GM18511 (cell line): ENCODE measurements at regions not wholly inside any gene's neighbourhood (a gene's known extent, or its start where the extent isn't known, plus 50 kb on each side); places are given as distances from the start of the nearest gene placed in this dataset.
"Not testable (repeated sequence)": the region's sequence is repeated elsewhere in the genome, so short reads cannot be mapped to it uniquely, and the experiment has no call there.

ENCODE experiments used
- ATAC-seq: cut with Tn5 transposase; IDR thresholded peaks from one replicate; pipeline ENCODE4 v1.9.1; 2021; ENCODE audit warnings: mild to moderate bottlenecking, moderate library complexity; ENCODE audit not compliant: unreplicated experiment

DNA sequence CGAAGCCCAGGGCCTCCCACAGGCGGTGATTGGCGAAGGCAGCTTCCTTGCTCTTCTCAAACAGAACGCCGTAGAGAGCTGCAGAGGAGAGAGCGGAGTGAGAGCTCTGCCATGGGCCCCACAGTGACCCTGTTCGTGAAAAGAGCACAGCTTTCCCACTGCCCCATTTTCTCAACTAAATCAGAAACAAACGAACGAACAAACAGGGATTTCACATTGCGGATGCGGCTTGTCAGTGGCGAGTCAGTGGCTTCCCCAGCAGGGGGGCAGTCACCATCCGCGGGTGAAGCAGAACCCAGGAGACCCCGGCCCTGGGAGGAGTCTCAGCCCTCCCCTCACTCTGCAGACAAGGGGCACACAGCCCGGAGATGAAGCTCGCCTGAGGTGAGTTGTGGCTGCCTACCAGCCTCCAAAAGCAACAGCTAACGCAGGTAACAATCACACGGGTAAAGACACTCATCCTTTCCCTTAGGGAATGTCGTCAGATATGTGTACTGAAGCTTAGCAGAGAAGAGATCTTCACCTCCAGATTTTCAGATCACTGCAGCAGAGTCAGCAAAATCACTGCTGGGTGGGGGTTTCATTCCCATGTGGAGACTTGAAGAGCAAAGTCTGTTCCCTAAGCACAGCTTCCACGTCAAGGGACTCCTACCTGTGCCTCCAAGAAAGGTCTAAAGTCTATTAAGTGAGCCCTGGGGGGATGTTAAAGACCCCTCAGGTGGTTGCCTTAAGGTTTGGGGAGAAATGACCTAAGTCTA lies 51.2 kb upstream of the GPR31 start:
- no peak for ATAC-seq

- no peak for ATAC-seq
Observed at GRCh38 chr6:167209577-167209975, 51.8 kb upstream of the GPR31 start.

DNA sequence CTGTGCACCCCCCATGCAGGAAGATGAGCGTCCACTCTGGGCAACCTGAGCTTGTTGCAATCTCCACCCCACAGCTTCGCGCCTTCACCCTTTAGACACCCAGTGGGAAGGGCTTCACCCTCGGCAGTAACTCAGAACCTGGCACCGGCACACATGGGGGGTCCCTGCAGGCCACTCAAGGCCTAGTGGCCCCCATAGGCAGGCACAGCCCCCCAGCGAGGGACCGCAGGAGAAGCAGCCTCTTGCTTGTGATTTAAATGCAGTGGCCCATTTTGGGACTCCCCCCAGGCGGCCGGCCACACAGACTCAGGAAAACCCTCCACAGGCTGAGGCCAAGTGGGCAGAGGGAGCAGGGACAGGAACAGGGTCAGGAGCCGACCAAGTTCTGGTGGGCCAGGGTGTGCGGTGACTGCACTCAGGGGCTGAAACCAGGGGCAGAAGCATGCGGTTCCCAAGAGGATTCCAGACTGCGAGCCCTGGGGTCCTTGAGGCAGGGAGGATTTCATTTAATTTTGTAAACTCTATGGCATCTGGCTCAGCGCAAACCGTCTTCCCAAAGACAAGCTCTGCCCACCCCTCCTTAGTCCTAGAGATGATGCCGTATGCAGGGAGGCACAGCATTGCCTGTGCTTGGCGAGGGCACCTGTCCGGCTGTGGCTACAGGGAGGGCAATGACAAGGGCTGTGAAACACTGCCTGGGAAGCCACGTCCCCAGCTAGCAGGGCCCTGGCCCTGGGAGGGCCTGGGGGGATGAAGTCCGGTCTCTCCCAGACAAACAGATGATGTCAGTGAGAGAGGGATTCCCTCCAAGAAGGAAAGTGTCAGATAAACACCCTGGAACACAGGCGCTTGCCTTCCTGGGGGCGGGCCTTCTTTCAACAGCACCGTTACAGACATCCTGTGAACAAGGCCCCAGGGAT lies 52.9 kb upstream of the GPR31 start:
- ATAC-seq, result no peak

DNA sequence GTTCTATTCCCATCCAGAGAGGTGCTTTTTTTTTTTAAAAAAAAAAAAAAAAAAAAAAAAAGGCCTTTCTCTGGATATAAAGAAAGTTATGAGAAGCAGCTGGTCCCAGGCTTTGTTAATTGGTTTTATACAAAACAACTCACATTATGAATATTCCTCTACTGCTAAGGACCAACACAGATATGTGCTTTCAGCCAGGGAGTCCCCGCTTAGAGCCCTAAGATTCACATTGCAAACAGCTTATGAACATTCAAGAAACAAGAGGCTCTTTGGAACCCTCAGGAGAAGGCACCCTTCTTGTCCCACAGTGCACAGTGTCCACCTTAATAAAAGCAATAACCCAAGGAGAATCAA lies 53.5 kb upstream of the GPR31 start:
- no peak for ATAC-seq

DNA sequence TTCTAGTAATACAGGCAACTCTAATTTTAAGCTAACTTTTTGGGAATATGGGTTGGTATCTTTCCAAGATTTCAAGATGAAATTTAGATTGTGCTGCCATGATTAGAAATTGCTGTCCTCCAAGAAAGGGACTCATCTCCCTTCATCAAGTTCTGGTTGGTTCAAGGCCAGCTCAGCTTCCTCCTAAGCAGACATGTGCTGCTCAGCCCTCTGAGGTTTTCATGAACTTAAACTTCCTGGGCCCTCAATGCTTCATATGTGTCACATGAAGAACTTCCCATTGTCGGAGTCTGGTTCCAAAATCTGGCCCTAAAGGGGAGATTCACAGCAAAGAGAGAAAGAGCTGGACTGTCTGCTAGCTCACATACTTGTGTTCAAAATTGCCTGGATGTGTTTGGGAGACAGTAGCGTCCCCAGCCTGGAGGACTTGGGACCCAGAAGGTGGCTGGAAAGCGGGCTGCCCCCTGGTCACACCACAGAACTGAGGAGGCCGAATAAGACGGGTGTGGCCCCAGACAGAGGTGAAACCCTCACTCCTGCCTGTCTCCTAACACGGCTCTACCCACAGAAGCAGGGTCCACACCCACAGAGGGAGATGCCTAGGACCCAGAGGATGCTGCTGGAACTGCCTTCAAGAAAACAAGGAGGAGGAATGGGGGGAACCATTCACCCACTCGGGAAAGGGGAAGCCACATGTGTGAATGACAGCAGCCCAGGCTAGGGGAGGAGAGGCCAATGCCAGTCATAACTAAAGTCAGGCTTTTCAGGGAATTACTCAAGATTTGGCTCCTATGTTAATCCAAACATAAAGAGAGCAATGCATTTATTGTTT lies 54.3 kb upstream of the GPR31 start:
- peak; percentile 42 for ATAC-seq

GRCh38 chr6:167212713-167213005 lies 54.9 kb upstream of the GPR31 start:
- ATAC-seq, result peak; percentile 78

GRCh38 chr6:167214206-167214605 lies 56.4 kb upstream of the GPR31 start:
- ATAC-seq, result no peak

DNA sequence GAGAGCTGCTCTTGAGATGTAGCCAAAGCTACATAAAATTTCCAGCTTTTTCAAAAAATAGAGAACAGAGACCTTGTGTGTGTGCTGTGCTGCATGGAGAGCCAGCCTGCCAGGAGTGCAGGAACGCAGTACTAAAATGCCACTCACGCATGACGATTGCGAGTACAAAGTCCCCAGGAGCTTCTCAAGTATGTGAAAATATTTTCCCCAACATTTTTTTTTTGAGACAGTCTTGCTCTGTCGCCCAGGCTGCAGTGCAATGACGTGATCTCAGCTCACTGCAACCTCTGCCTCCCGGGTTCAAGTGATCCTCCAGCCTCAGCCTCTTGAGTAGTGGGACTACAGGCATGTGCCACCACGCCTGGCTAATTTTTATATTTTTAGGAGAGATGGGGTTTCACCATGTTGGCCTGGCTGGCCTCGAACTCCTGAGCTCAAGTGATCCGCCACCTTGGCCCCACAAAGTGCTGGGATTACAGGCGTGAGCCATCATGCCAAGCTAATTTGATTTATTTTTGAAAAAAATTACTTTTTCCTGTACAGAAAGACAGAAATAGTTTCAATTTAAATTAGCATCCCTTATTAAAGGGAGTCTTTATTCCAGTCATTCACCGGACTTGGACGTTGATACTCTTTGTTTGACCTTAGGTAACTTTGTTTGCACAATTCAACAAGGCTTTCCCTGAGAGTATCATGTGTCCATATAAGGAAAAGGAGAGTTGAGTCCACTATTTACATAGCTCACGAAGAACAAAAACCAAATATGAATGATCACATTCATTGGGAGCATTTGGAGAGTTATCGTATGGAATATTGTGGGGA lies 57.9 kb upstream of the GPR31 start:
- not testable (repeated sequence) for ATAC-seq

GRCh38 chr6:167216390-167217050 lies 58.7 kb upstream of the GPR31 start:
- ATAC-seq, result not testable (repeated sequence)

DNA sequence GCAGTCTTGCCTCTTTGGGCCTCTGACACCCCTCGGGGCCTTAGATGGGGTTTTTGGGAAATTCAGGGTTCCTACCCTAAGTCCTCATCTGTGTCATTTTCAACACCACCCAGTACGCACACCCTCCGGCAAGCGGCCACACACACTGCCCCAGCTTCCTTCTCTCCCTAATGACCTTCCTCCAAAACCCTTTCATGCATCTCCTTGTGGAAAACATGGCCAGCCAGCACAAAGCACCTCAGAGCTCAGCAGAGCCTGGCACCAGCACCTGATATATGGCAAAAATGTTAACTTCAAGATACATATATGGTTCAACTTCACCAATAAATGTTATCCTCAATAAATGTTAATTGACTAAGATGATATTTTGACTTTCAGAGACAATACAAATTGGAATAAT lies 59.3 kb upstream of the GPR31 start:
- ATAC-seq, result not testable (repeated sequence)

GRCh38 chr6:167217951-167218759 lies 60.4 kb upstream of the GPR31 start:
- not testable (repeated sequence) for ATAC-seq

- not testable (repeated sequence) for ATAC-seq
Observed at GRCh38 chr6:167219079-167219478, 61.3 kb upstream of the GPR31 start.

- no peak for ATAC-seq
Observed at GRCh38 chr6:167219967-167220512, 62.3 kb upstream of the GPR31 start.

DNA sequence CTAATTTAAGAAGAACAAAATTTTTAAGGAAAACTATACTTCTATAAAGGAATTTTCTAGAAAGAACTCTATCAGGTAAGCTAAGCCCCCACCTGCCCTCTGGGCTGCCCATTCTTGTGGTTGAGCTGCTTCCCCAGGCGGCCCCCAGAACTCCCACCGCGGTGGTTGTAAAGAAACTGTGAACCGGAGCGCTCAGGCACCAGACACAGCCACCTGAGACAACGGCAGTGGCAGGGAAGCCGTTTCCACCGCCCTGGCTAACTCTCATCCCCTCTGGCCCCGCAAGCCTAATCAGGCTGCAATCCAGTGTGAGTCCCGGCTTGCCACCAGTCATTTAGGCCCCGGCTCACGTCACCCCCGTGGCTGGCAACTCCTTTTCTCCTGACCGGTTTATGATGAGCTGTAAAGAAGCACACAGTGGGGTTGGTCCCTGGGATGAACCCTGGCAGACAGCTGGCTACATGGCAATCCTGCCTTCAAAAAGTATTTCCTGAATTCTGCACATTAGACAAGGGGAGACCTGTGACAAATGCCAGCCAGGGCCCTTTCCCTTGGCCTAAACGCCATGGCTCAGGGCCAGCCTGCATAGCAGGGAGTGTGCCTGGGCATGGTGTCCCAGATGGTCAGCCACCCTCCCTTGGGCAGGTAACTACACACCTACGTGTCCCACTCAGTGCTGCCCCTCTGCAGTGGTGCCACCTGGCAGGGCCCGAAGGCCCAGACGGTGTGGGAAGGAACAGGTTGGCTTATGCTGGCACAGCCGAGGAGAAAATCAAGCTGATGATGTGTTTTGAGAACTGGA lies 63.8 kb upstream of the GPR31 start:
- ATAC-seq, result no peak

- not testable (repeated sequence) for ATAC-seq
Observed at GRCh38 chr6:167225566-167226382, 65.3 kb upstream of the UNC93A start.

DNA sequence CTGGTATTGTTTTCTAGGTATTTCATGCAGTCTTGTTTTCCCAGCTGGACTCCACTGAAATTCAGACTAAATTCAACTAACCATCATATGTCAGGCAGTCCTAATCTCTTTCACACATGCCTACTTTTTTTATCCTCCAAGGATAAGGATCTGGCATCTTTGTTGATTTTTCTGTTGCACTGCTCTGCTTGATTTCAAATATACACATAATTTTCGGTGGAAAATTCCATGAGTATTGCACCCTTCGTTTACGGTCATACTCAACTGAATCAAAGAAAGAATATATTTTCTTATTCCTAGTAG lies 64.8 kb upstream of the UNC93A start:
- no peak for ATAC-seq

DNA sequence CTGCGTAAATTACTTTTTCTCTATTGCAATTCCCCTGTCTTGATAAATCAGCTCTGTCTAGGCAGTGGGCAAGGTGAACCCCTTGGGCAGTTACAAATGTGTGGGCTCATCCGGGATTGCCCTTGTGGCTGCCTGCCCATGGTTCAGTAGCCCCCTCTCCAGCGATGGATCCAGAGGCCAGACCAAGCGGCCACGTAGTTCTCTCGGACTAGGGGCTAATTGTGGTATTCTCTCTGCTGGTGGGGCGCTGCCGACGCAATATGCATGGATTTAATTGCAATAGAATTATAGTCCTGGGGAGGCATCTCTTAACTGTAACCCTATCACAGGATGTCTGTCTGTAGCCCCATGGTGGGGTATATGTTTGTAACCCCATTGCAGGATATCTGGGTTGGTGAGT lies 64.3 kb upstream of the UNC93A start:
- no peak for ATAC-seq
